ENCODE measurements at regions not wholly inside any gene's neighbourhood (a gene's known extent, or its start where the extent isn't known, plus 50 kb on each side); places are given as distances from the start of the nearest gene placed in this dataset.

DNA sequence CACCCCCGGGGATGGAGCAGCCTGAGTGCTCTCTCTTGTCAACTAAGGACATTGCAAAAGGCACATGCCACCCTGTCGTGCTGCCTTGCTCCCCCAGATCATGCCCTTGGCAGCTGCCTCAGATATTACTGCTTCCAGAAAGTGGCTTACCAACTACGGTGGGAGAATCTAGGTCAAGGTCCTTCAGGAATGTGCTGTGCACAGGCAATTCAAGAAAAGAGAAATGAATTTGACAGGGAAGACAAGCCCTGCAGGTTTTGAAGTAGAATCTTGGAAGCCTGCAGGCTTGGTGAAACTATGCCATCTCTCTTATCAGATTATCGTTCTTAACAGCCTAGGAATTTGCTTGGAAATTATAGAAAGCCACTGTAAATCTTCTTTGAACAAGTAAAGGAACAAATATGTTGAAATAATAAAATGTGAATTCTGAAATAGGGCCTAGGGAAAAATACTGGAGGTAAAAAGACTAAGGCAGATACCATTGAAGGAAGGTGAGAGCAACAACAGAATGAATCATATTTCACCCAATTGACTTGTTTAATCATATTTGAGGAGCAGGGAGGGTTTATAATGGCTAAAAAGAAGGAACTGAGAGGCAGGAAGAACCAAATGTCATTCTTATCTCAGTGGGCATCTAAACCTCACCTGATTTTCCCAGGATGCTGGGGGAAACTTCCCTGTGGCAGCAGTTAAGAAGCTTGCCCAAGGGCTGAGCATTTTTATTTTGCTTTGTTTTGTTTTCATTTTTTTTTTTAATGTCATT lies 94.0 kb upstream of the GLS start:
- ATAC-seq (ENCODE audit: low FRiP score in 2 of 2) (peak; percentile 46 to 91), DNase-seq (peak in 1 of 2 donors; percentile 71)
- no peak overlapping the region for H3K4me3 ChIP-seq
- peak overlapping the region; percentile 18 to 55 (median 44) for H3K27ac ChIP-seq
- H3K36me3 ChIP-seq, result no peaks in the 10 kb centered on the region
- TF ChIP-seq POLR2A (IDR thresholded peaks at IDR 0.05) (no peak), POLR2AphosphoS5 (IDR thresholded peaks at IDR 0.05) (no peak), EP300 (IDR thresholded peaks at IDR 0.05) (peak in 1 of 4 donors; percentile 39)
- TF ChIP-seq, protein P1, sequence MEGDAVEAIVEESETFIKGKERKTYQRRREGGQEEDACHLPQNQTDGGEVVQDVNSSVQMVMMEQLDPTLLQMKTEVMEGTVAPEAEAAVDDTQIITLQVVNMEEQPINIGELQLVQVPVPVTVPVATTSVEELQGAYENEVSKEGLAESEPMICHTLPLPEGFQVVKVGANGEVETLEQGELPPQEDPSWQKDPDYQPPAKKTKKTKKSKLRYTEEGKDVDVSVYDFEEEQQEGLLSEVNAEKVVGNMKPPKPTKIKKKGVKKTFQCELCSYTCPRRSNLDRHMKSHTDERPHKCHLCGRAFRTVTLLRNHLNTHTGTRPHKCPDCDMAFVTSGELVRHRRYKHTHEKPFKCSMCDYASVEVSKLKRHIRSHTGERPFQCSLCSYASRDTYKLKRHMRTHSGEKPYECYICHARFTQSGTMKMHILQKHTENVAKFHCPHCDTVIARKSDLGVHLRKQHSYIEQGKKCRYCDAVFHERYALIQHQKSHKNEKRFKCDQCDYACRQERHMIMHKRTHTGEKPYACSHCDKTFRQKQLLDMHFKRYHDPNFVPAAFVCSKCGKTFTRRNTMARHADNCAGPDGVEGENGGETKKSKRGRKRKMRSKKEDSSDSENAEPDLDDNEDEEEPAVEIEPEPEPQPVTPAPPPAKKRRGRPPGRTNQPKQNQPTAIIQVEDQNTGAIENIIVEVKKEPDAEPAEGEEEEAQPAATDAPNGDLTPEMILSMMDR (IDR thresholded peaks at IDR 0.05), result no peak
- H3K4me1 ChIP-seq, result peaks cover 13 to 26% (median 18%) of the 10 kb centered on the region in 4 donors
- H3K9me3 ChIP-seq, result no peaks in the 10 kb centered on the region
- WGBS, 2 donors, result 31 to 35% methylated on average over 3 to 4 of the region's 4 CpGs
- H3K27me3 ChIP-seq, result no peaks in the 10 kb centered on the region

GRCh38 chr2:190787743-190788235 lies 92.8 kb upstream of the GLS start:
- Histone ChIP-seq H3K27ac (no peak overlapping the region), H3K36me3 (no peaks in the 10 kb centered on the region), H3K27me3 (no peaks in the 10 kb centered on the region), H3K4me3 (no peak overlapping the region), H3K9me3 (no peaks in the 10 kb centered on the region), H3K4me1 (peaks cover 23 to 35% (median 25%) of the 10 kb centered on the region in 4 donors)
- DNase-seq (no peak), ATAC-seq (ENCODE audit: low FRiP score in 2 of 2) (no peak)
- 64 to 95% methylated on average over 3 of the region's 3 CpGs for WGBS, 2 donors
- TF ChIP-seq EP300 (IDR thresholded peaks at IDR 0.05) (no peak), POLR2AphosphoS5 (IDR thresholded peaks at IDR 0.05) (no peak), POLR2A (IDR thresholded peaks at IDR 0.05) (no peak)
- TF ChIP-seq, protein P1 (IDR thresholded peaks at IDR 0.05), result no peak

DNA sequence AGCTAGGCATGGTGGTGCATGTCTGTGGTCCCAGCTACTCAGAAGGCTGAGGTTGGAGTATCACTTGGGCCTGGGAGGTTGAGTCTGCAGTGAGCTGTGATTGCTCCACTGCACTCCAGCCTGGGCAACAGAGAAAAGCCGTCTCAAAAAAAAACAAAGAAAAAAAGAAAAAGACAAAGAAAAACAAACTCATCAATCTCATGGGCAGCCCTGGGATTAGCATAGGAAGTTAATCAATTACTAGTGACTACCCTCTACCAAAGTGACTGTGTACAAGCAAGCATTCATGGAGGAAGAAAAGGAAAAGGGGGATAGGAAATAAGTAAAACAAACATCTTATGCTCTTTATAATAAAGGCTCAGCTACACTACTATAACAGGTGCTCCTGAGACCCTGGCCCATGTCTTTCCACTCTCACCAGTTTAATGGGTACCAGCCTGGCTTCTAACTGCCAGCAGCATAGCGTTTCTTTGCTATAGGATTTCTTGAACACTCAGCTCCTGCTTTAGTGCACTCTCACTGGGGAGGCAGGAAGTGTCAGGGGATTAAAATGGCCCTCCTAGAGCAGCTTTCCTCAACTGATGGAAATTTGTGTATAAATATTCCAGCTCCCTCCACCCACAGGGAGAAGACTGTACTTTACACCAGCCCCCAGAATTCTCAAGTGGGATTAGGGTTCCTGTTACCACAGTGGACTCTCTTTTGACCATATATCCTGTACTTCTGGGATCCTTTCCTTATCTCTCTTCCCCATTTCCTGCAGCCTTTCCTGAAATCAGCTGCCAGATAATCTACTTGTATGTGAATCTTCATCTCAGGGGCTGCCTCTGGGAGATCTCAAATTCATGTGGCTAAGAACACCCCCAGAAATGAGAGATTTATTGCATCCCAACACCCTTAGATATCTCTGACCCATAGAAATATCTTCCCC lies 91.3 kb upstream of the GLS start:
- peak overlapping the region in 1 of 4 donors; percentile 59 for H3K27ac ChIP-seq
- H3K27me3 ChIP-seq, result no peaks in the 10 kb centered on the region
- TF ChIP-seq EP300 (IDR thresholded peaks at IDR 0.05) (no peak), POLR2AphosphoS5 (IDR thresholded peaks at IDR 0.05) (no peak), POLR2A (IDR thresholded peaks at IDR 0.05) (no peak)
- TF ChIP-seq, protein P1 (IDR thresholded peaks at IDR 0.05), result no peak
- WGBS, 2 donors, result 66 to 67% methylated on average over 2 of the region's 2 CpGs
- ATAC-seq (ENCODE audit: low FRiP score in 2 of 2), result no peak
- DNase-seq, result no peak
- H3K4me1 ChIP-seq, result peaks cover 23 to 35% (median 25%) of the 10 kb centered on the region in 4 donors
- H3K4me3 ChIP-seq, result no peak overlapping the region
- H3K36me3 ChIP-seq, result no peaks in the 10 kb centered on the region
- H3K9me3 ChIP-seq, result no peaks in the 10 kb centered on the region

- WGBS, 2 donors, result 48 to 50% methylated on average over 7 of the region's 7 CpGs
- peak overlapping the region in 1 of 4 donors; percentile 46 for H3K27ac ChIP-seq
Observed at GRCh38 chr2:190791347-190791975, 89.2 kb upstream of the GLS start.

More at GRCh38 chr2:190791347-190791975, 89.2 kb upstream of the GLS start:
- H3K4me3 ChIP-seq, result no peak overlapping the region
- H3K4me1 ChIP-seq, result peaks cover 23 to 35% (median 25%) of the 10 kb centered on the region in 4 donors
- H3K36me3 ChIP-seq, result no peaks in the 10 kb centered on the region
- no peaks in the 10 kb centered on the region for H3K27me3 ChIP-seq
- TF ChIP-seq POLR2A (IDR thresholded peaks at IDR 0.05), result no peak
- peak in 1 of 4 donors; percentile 53 for TF ChIP-seq EP300 (IDR thresholded peaks at IDR 0.05)
- TF ChIP-seq, protein P1 (IDR thresholded peaks at IDR 0.05), result no peak
- TF ChIP-seq POLR2AphosphoS5 (IDR thresholded peaks at IDR 0.05), result peak in 1 of 2 donors; percentile 54
- no peaks in the 10 kb centered on the region for H3K9me3 ChIP-seq
- DNase-seq (peak in 1 of 2 donors; percentile 60), ATAC-seq (ENCODE audit: low FRiP score in 2 of 2) (peak in 1 of 2 donors; percentile 74)
